A549 (cell line): ENCODE measurements at regions not wholly inside any gene's neighbourhood (a gene's known extent, or its start where the extent isn't known, plus 50 kb on each side); places are given as distances from the start of the nearest gene placed in this dataset.

Experiments
- ZNF302 ChIP-seq: fragments of 250-450 bp; sonication (Bioruptor Pico); IDR thresholded peaks from 2 replicates; pipeline ENCODE4 v1.9.0; 2021; ENCODE audit warnings: inconsistent platforms, mild to moderate bottlenecking, moderate library complexity
- TF ChIP-seq, protein P1 (sequence below): fragments of >200 bp; sonication (Bioruptor Twin); formaldehyde crosslinking; IDR thresholded peaks from 3 replicates; pipeline ENCODE4 v1.5.1; 2016

GRCh38 chr15:66931768-66932633 lies 133.4 kb upstream of the SMAD3 start:
- TF ChIP-seq, protein P1, sequence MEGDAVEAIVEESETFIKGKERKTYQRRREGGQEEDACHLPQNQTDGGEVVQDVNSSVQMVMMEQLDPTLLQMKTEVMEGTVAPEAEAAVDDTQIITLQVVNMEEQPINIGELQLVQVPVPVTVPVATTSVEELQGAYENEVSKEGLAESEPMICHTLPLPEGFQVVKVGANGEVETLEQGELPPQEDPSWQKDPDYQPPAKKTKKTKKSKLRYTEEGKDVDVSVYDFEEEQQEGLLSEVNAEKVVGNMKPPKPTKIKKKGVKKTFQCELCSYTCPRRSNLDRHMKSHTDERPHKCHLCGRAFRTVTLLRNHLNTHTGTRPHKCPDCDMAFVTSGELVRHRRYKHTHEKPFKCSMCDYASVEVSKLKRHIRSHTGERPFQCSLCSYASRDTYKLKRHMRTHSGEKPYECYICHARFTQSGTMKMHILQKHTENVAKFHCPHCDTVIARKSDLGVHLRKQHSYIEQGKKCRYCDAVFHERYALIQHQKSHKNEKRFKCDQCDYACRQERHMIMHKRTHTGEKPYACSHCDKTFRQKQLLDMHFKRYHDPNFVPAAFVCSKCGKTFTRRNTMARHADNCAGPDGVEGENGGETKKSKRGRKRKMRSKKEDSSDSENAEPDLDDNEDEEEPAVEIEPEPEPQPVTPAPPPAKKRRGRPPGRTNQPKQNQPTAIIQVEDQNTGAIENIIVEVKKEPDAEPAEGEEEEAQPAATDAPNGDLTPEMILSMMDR, result no peak
- TF ChIP-seq ZNF302 (CRISPR knock-in tag), result 0 out of 2 replicates have a peak, but pooled peaks have one; percentile 25
